ENCODE measurements at regions not wholly inside any gene's neighbourhood (a gene's known extent, or its start where the extent isn't known, plus 50 kb on each side); places are given as distances from the start of the nearest gene placed in this dataset.

- Mint-ChIP-seq H3K4me1 (peaks cover 8% of the 10 kb centered on the region), H3K27me3 (ENCODE audit: low read depth) (no peaks in the 10 kb centered on the region), H3K4me3 (no peak overlapping the region), H3K36me3 (no peaks in the 10 kb centered on the region), H3K27ac (no peak overlapping the region), H3K9me3 (peaks cover 4% of the 10 kb centered on the region)
- ATAC-seq (no peak), DNase-seq (ENCODE audit: low spot score) (no peak)
- ChIA-PET POLR2A (no interaction called here), CTCF (interaction anchor here (1.3 kb wide), 1 partner anchor 91 kb away, joined by 5 read pairs; no protein-coding TSS in a partner anchor)
- no peak for TF ChIP-seq IRF2 (CRISPR knock-in tag; IDR thresholded peaks at IDR 0.05; ENCODE audit: borderline replicate concordance, low read depth)
Observed at GRCh38 chr19:31145007-31145406, 204.2 kb downstream of the TSHZ3 start.

- Mint-ChIP-seq H3K27me3 (ENCODE audit: low read depth) (no peaks in the 10 kb centered on the region), H3K4me3 (no peak overlapping the region), H3K36me3 (no peaks in the 10 kb centered on the region), H3K4me1 (peaks cover 8% of the 10 kb centered on the region), H3K27ac (no peak overlapping the region), H3K9me3 (peaks cover 4% of the 10 kb centered on the region)
- ChIA-PET CTCF (interaction anchor here (1.3 kb wide), 1 partner anchor 90 kb away, joined by 5 read pairs; no protein-coding TSS in a partner anchor), POLR2A (no interaction called here)
- DNase-seq (ENCODE audit: low spot score) (no peak), ATAC-seq (0 out of 2 replicates have a peak, but pooled peaks have one; percentile 39)
- no peak for TF ChIP-seq ZNF532 (CRISPR knock-in tag; IDR thresholded peaks at IDR 0.05; ENCODE audit: borderline replicate concordance)
- TF ChIP-seq USF2 (CRISPR knock-in tag; IDR thresholded peaks at IDR 0.05), result no peak
- no peak for TF ChIP-seq ETV6 (CRISPR knock-in tag; IDR thresholded peaks at IDR 0.05)
- no peak for TF ChIP-seq ZNF281 (CRISPR knock-in tag; IDR thresholded peaks at IDR 0.05)
- TF ChIP-seq ZNF396 (CRISPR knock-in tag; IDR thresholded peaks at IDR 0.05; ENCODE audit: borderline replicate concordance), result no peak
- no peak for TF ChIP-seq ZBTB21 (CRISPR knock-in tag; IDR thresholded peaks at IDR 0.05; ENCODE audit: borderline replicate concordance)
- TF ChIP-seq IRF2 (CRISPR knock-in tag; IDR thresholded peaks at IDR 0.05; ENCODE audit: borderline replicate concordance, low read depth), result no peak
Observed at GRCh38 chr19:31144075-31144870, 205.0 kb downstream of the TSHZ3 start.

GRCh38 chr19:31141301-31141700 lies 207.9 kb downstream of the TSHZ3 start:
- POLR2A ChIA-PET, result no interaction called here
- CTCF ChIA-PET, result interaction anchor here (1.8 kb wide), 1 partner anchor 87 kb away, joined by 14 read pairs; no protein-coding TSS in a partner anchor
- no peak overlapping the region for H3K27ac Mint-ChIP-seq
- H3K27me3 Mint-ChIP-seq (ENCODE audit: low read depth), result no peaks in the 10 kb centered on the region
- DNase-seq (ENCODE audit: low spot score) (no peak), ATAC-seq (no peak)
- H3K36me3 Mint-ChIP-seq, result no peaks in the 10 kb centered on the region
- H3K4me1 Mint-ChIP-seq, result peaks cover 8% of the 10 kb centered on the region
- no peak for TF ChIP-seq SOX15 (CRISPR knock-in tag; IDR thresholded peaks at IDR 0.05)
- TF ChIP-seq ZNF219 (CRISPR knock-in tag; IDR thresholded peaks at IDR 0.05; ENCODE audit: borderline replicate concordance), result no peak
- TF ChIP-seq SP1 (CRISPR knock-in tag; conservative IDR thresholded peaks at IDR 0.05), result no peak
- no peak for TF ChIP-seq ZBTB43 (CRISPR knock-in tag; IDR thresholded peaks at IDR 0.05)
- no peak overlapping the region for H3K4me3 Mint-ChIP-seq
- H3K9me3 Mint-ChIP-seq, result peaks cover 13% of the 10 kb centered on the region
